NCI-H2029 treated with DMSO at 0.1 percent for 48 hours (cell line): ENCODE measurements at regions not wholly inside any gene's neighbourhood (a gene's known extent, or its start where the extent isn't known, plus 50 kb on each side); places are given as distances from the start of the nearest gene placed in this dataset.
"Not testable (repeated sequence)": the region's sequence is repeated elsewhere in the genome, so short reads cannot be mapped to it uniquely, and the experiment has no call there.

Source experiments
- DNase-seq: peaks from one replicate; lab custom pipeline; 2025; lab: John Stamatoyannopoulos, UW

GRCh38 chr17:53046781-53047180 is 775.9 kb upstream of the KIF2B start:
- DNase-seq: no peak

- DNase-seq: no peak
Measured at GRCh38 chr17:53039981-53040380, 782.7 kb upstream of the KIF2B start.

GRCh38 chr17:53033297-53033696 is 789.4 kb upstream of the KIF2B start:
- DNase-seq: no peak

- peak; percentile 90 for DNase-seq
Measured at GRCh38 chr17:53032861-53033271, 789.9 kb upstream of the KIF2B start.

- DNase-seq: no peak
Measured at GRCh38 chr17:53017227-53017626, 805.5 kb upstream of the KIF2B start.

- no peak for DNase-seq
Measured at GRCh38 chr17:53016085-53016484, 806.6 kb upstream of the KIF2B start.

GRCh38 chr17:53012364-53012763 is 810.4 kb upstream of the KIF2B start:
- DNase-seq: no peak

GRCh38 chr17:53006006-53006405 is 816.7 kb upstream of the KIF2B start:
- DNase-seq: no peak

- DNase-seq: no peak
Measured at GRCh38 chr17:53004902-53005301, 817.8 kb upstream of the KIF2B start.

- no peak for DNase-seq
Measured at GRCh38 chr17:52995881-52996280, 826.8 kb upstream of the KIF2B start.

GRCh38 chr17:52995147-52995546 is 827.6 kb upstream of the KIF2B start:
- peak; percentile 87 for DNase-seq

GRCh38 chr17:52986056-52986662 is 827.6 kb upstream of the CA10 start:
- DNase-seq: no peak

GRCh38 chr17:52982331-52982730 is 823.8 kb upstream of the CA10 start:
- no peak for DNase-seq

- no peak for DNase-seq
Measured at GRCh38 chr17:52979921-52980320, 821.4 kb upstream of the CA10 start.

- DNase-seq: no peak
Measured at GRCh38 chr17:52965856-52966255, 807.3 kb upstream of the CA10 start.

- not testable (repeated sequence) for DNase-seq
Measured at GRCh38 chr17:52961751-52962150, 803.2 kb upstream of the CA10 start.

- no peak for DNase-seq
Measured at GRCh38 chr17:52957411-52957810, 798.9 kb upstream of the CA10 start.

- no peak for DNase-seq
Measured at GRCh38 chr17:52947418-52947817, 788.9 kb upstream of the CA10 start.

GRCh38 chr17:52938623-52939230 is 780.2 kb upstream of the CA10 start:
- no peak for DNase-seq

GRCh38 chr17:52930581-52930980 is 772.1 kb upstream of the CA10 start:
- no peak for DNase-seq

- DNase-seq: no peak
Measured at GRCh38 chr17:52930145-52930544, 771.6 kb upstream of the CA10 start.

GRCh38 chr17:52923658-52924057 is 765.1 kb upstream of the CA10 start:
- DNase-seq: no peak

- DNase-seq: no peak
Measured at GRCh38 chr17:52899235-52899634, 740.7 kb upstream of the CA10 start.

GRCh38 chr17:52895272-52895671 is 736.8 kb upstream of the CA10 start:
- DNase-seq: no peak
